LNCaP clone FGC (cell line): ENCODE measurements at regions not wholly inside any gene's neighbourhood (a gene's known extent, or its start where the extent isn't known, plus 50 kb on each side); places are given as distances from the start of the nearest gene placed in this dataset.
A peak's percentile ranks its signal among the peaks of the same experiment; 100 is the strongest.

ENCODE experiments used
- DNase-seq: peaks from one replicate; pipeline ENCODE4 v3.0.0-alpha.2; 2011; ENCODE audit warnings: low read depth
- H3K4me3 ChIP-seq: 2 replicates; pipeline ENCODE4 v1.5.1; 2011; ENCODE audit warnings: mild to moderate bottlenecking, low read depth, low read length, control low read depth
- TF ChIP-seq, protein P1 (sequence below): IDR thresholded peaks from 2 replicates; pipeline ENCODE4 v1.5.1; 2012; ENCODE audit warnings: mild to moderate bottlenecking; ENCODE audit not compliant: control insufficient read depth, insufficient read depth; ENCODE audit errors: extremely low read depth

DNA sequence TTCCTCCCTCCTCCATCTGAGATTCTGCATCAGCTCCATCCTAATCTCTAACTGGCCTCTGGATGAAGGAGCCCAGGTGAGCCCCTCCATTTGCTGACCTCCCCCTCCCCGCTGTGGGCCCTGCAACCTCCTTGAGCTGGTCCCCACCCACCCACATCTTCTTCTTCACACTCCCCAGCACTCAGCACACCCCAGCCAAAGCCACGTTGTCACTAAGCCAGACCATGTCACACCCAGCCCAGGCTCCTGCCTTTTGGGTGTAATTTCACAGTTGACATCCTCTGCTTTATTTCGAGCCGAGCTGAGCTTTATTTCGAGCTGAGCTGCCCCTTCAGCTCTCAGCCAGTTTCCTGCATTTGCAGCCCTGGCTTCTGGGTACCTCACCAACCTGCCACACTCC is 282.7 kb upstream of the TNRC6C start:
- H3K4me3 ChIP-seq: no peak overlapping the region
- TF ChIP-seq, protein P1, sequence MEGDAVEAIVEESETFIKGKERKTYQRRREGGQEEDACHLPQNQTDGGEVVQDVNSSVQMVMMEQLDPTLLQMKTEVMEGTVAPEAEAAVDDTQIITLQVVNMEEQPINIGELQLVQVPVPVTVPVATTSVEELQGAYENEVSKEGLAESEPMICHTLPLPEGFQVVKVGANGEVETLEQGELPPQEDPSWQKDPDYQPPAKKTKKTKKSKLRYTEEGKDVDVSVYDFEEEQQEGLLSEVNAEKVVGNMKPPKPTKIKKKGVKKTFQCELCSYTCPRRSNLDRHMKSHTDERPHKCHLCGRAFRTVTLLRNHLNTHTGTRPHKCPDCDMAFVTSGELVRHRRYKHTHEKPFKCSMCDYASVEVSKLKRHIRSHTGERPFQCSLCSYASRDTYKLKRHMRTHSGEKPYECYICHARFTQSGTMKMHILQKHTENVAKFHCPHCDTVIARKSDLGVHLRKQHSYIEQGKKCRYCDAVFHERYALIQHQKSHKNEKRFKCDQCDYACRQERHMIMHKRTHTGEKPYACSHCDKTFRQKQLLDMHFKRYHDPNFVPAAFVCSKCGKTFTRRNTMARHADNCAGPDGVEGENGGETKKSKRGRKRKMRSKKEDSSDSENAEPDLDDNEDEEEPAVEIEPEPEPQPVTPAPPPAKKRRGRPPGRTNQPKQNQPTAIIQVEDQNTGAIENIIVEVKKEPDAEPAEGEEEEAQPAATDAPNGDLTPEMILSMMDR: no peak
- no peak for DNase-seq

DNA sequence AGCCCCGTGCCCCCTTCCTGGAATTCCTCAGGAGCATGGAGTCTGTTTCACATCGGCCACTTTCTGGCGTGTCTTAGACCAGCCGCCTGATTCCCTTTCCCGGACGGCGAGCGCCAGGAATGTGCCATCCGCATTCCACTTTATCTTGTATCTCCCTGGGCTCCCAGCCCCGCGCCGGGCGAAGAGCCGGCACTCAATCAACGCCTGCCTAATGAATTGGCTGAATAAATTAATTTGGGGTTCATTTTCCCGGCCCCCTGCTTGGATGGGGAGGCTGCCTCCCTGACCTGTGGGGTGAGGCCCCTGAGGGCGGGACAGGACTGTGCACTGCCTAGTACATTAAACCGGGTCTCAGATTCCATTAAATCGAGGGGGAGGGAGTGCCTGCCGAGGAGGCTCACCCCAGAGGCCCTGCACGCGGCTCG is 282.3 kb upstream of the TNRC6C start:
- H3K4me3 ChIP-seq: no peak overlapping the region
- TF ChIP-seq, protein P1: no peak
- DNase-seq: no peak

DNA sequence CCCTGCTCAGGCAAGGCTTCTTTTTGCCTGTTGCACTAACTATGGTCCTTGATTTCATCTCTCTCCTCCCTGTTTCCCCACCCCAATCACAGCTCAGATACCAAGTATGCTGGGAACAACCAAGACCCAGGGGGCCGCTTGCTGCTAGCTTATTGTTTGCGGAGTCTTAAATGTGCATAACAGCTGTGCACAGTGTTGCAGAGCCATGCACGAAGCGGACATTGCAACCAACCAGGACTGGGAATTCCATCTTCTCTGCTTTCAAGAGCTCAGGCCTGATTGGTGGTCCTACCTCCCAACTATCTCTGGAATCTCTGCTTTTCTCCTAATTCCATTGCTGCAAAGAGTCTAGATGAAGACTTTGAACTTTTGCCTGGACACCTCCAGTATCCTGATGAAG is 281.3 kb upstream of the TNRC6C start:
- TF ChIP-seq, protein P1: no peak
- no peak for DNase-seq
- H3K4me3 ChIP-seq: no peak overlapping the region

- TF ChIP-seq, protein P1: no peak
- DNase-seq: no peak
- no peak overlapping the region for H3K4me3 ChIP-seq
These were observed 280.9 kb upstream of the TNRC6C start for GRCh38 chr17:77677630-77678029.

GRCh38 chr17:77679589-77679988 is 278.9 kb upstream of the TNRC6C start:
- TF ChIP-seq, protein P1: no peak
- no peak for DNase-seq
- no peak overlapping the region for H3K4me3 ChIP-seq

DNA sequence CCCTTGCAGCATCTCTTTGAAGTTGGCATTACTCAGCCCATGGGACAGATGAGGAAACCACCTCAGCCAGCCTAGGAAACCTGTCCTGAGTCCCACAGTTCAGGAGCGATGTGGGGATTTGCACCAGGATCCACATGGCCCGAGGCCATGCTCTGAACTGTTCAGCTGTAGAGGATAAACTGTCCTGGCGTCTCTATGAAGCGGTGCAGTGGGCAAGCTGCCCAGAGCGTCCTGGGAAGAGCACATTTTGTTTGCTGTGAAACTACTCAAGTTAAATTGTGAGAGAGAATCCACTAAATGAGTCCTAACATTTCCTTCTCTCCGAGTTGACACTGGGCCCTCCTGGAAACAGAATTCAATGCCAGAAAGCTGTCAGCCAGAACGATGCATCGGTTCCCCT is 276.6 kb upstream of the TNRC6C start:
- peak; percentile 82 for DNase-seq
- TF ChIP-seq, protein P1: no peak
- no peak overlapping the region for H3K4me3 ChIP-seq
